GM11168 (cell line): ENCODE measurements at regions not wholly inside any gene's neighbourhood (a gene's known extent, or its start where the extent isn't known, plus 50 kb on each side); places are given as distances from the start of the nearest gene placed in this dataset.

Experiments
- in situ Hi-C: fragments of 300-500 bp; cut with MboI; formaldehyde crosslinking; loops from one replicate; pipeline ENCODE4 v1.12.0; 2022; ENCODE audit warnings: low sequenced_read_pairs; ENCODE audit not compliant: unreplicated experiment

GRCh38 chr6:40098774-40099173 is 164.5 kb upstream of the MOCS1 start:
- in situ Hi-C loops: no loop called here

GRCh38 chr6:40097590-40097989 is 163.3 kb upstream of the MOCS1 start:
- in situ Hi-C loops: no loop called here

DNA sequence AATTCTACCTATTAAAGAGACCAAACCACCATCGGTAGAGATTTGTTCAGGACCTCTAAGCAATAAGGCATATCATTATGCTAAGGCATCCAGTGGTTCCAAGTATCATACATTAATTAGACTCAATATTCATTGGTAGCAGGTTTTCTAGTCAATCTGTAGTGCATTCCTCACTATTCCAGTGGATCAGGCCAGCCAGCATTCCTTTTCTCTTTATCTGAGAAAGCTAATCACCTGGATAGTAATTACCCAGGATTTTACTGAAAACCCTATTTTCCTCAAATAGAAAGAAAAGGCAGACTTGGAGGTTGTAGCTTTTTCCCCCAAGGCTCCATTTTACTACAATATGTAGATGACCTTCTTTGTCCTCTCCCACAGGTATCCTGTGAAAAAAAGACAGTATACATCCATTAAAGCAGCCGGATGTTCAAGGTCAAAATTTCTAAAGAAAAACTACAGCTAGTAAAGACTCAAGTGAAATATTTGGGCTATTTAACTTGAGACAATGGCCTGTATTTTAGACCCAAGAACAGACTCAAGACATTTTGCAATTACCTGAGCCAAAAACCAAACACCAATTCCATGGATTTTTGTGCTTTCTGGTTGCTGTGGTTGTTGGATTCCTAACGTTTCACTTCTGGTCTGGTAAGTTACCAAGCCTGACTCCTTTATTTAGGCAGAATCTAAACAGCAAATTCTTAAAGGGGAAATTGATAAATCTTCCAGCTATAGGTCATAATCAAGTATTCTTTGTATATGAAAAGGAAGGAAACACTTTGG is 149.1 kb upstream of the MOCS1 start:
- in situ Hi-C loops: no loop called here

DNA sequence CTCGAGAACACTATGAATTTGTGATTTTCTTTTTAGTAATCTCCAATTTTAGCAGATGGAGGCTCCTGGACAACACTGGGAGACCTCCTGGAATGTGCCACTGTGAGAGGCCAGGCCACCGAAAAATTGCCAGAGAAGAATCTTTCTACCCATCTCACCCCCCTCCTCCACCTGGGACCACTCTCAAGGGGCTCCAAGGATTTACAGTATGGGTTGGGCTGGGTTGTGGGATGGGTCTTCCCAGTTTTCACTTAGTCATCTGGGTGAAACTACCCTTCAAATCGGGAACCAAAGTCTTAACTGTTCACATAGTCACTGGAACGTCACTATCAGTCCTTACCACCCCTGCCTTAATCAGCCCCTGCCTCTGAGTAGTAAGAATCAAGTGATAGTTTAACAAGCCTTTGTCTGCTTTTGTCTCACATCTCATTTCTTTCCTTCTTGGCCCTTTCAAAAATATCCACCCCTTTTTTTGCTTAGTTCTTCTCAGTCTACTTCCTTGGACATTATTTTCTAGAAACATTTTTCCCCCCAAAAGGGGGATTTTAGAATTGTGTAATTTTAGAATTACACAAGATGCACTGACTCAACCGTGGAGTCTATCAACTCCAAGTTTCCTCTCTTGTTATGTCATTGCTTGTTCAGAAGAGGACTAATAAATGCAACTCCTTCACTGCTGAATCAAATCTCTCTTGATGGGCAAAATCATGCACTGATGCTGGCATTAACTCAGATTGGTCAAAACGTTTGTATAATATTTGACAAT is 148.2 kb upstream of the MOCS1 start:
- in situ Hi-C loops: no loop called here

GRCh38 chr6:40077736-40078135 is 143.5 kb upstream of the MOCS1 start:
- in situ Hi-C loops: no loop called here

DNA sequence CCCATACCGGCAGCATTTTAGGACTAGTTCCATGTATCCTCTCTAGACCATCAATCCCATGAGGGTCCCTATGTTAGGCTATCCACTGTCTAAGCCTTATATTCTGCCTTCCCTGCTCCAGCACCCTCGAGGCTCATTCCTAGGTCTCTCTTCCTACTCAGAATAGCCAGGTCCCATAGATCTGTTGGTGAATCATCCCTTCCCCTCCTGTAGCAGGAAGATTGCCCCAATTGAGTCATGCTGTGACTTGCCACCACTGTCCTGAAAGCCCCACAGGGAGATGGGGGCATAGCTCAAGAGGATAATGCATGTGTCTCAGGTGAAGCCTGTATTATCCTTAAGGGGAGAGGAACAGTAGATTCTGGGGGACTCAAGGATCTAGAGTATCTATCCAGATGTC is 143.1 kb upstream of the MOCS1 start:
- in situ Hi-C loops: no loop called here

DNA sequence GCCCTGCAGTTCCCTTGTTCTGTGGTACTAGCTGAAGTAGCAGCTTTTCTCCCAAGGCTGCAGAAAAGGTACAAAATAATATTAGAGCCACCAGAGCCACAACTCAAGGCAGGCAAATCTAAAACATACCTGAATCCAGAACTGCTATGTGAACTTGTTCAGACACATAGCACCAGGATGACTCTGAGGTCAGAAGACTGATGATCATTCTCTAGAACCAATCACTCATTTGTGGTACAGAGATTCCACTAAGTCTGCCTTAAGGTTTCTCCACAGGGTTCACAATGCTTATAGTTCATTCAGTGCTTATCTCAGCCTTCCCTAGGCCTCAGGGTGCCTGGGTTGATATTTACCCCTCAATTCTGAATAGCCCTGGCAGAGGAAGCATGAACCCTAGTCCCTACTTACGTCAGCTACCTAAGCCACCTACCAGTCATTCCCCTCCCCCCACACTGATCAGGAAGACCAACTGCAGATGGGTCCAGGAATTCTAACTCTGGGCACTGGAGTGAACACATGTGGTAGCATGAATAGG is 140.9 kb upstream of the MOCS1 start:
- in situ Hi-C loops: no loop called here

DNA sequence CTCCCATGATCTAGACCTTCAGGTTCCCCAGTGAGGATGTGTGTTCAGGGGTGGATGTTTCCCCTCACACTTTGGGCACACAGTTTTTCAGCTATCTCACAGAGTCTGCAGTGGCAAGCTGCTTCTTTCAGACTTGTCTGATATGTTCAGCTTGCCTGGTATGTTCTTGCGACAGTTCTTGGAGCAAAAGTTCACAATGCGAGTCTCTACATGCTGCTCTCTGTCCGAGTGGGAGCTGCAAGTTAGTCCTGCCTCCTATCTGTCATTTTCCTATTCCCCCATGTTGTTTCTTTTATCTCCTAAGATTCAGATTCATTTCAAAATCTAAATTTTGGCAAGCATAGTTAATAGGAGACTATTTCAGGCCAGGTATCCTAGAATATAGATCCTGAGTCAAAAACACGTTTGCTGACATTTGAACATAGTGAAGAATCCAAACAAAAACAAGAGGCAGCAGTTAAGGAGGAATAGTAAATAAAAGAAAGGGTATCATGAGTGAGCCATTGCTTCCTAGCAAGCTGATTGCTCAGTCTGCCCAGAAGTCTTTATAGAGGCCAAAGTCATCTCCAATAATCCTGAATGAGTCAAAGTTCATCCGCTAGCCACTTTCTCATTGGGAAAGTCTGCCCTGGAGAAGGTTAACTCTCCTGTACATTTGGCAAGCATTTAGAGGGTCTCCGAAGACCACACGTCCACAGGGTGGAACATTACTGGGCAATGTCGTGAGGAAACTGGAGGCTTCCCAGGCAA is 140.2 kb upstream of the MOCS1 start:
- in situ Hi-C loops: no loop called here

- in situ Hi-C loops: no loop called here
Measured at GRCh38 chr6:40066372-40066771, 132.1 kb upstream of the MOCS1 start.

- in situ Hi-C loops: no loop called here
Measured at GRCh38 chr6:40056865-40057264, 122.6 kb upstream of the MOCS1 start.

DNA sequence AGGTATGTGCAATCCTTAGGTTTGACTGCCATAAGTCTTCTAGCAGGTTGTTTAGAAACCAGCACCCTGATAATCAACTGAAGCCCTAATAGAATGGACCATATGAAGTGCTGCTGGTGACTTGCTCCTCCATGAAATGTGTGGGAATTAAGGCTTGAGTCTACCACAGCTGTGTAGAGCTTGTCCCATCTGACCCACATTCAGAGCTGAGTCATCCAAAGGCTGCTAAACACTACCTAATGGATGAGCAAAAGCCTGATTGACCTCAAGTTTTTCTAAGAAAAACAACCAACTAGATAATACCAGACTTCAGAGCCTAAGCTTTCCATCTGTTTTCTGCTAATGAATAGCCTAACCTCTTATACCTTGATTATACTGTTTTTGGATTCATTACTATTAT is 120.3 kb upstream of the MOCS1 start:
- in situ Hi-C loops: no loop called here

GRCh38 chr6:40054186-40054585 is 119.9 kb upstream of the MOCS1 start:
- in situ Hi-C loops: no loop called here

- in situ Hi-C loops: no loop called here
Measured at GRCh38 chr6:40049128-40049527, 114.9 kb upstream of the MOCS1 start.

DNA sequence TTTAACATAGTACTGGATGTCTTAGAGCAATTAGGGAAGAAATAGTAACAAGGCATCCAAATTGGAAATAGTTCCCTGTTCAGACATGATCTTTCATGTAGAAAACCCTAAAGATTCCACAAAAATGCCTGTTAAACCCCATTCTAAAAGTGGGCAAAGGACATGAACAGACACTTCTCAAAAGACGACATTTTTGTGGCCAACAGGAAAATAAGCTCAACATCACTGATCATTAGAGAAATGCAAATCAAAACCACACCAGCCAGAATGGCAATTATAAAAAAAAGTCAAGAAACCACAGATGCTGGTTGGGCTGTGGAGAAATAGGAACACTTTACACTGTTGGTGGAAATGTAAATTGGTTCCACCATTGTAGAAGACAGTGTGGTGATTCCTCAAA is 109.9 kb upstream of the MOCS1 start:
- in situ Hi-C loops: no loop called here

GRCh38 chr6:40042232-40042631 is 108.0 kb upstream of the MOCS1 start:
- in situ Hi-C loops: no loop called here

- in situ Hi-C loops: no loop called here
Measured at GRCh38 chr6:40039042-40039441, 104.8 kb upstream of the MOCS1 start.

GRCh38 chr6:40038626-40039025 is 104.4 kb upstream of the MOCS1 start:
- in situ Hi-C loops: no loop called here

GRCh38 chr6:40037271-40037670 is 103.0 kb upstream of the MOCS1 start:
- in situ Hi-C loops: no loop called here

- in situ Hi-C loops: no loop called here
Measured at GRCh38 chr6:40036186-40036585, 101.9 kb upstream of the MOCS1 start.

DNA sequence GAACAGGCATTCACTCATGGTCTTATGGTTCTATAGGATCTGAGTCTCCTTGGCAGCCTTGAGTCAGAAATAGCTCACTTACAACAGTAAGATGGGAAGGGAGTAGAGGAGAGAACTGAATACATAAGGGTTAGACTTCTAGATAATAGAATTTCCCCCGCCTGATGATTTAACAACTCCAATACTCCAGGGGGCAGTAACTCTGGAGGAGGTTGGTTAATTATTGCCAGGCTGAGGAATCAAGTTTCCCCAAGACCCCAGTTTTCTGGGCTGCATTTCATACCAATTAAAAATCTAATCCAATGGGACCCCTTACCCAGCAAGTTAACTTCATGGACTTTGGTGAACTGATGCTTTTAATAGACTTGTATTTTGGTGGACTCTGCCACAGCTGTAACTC is 94.2 kb upstream of the MOCS1 start:
- in situ Hi-C loops: no loop called here

DNA sequence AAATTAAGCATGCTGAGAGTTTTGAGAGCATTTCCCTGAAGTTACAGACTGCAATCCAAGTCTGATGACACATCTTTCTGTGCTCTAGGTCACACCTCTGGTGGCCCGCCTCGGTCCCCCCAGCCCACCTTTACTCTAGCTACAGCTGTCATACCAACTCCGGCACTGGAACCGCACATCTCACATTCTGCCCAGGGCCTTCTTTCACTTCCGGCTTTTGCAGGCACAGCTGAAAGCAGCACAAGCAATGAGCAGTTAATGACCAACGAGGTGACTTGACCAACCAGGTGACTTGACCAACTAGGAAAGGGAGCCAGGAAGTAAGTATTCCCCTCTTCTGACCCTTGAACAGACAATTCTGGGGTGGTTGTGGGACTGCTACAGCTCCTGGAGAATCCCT is 88.6 kb upstream of the MOCS1 start:
- in situ Hi-C loops: no loop called here
